ENCODE measurements at regions not wholly inside any gene's neighbourhood (a gene's known extent, or its start where the extent isn't known, plus 50 kb on each side); places are given as distances from the start of the nearest gene placed in this dataset.

- TF ChIP-seq POLR2A (IDR thresholded peaks at IDR 0.05) (no peak), CTCF (IDR thresholded peaks at IDR 0.05 in 4 of 5, conservative IDR thresholded peaks at IDR 0.05 in 1 of 5) (no peak)
Observed at GRCh38 chr6:121657972-121658371, 222.5 kb downstream of the GJA1 start.
